PC-3 (cell line): ENCODE measurements at regions not wholly inside any gene's neighbourhood (a gene's known extent, or its start where the extent isn't known, plus 50 kb on each side); places are given as distances from the start of the nearest gene placed in this dataset.

ENCODE experiments used
- ATAC-seq: fragments of 200-7000 bp; cut with Tn5 transposase; 2 replicates; pipeline ENCODE4 v1.9.1; 2020; ENCODE audit warnings: mild to moderate bottlenecking, moderate library complexity
- BruUV-seq: library from RNA; stranded (reverse); fragments of 400-500 nt; replicated peaks from 2 replicates; lab custom pipeline; 2021; lab: Mats Ljungman, UMichigan
- CTCF ChIA-PET: fragments of 300-600 bp; sonication (Branson Sonifier 250); formaldehyde crosslinking; loops from one replicate; lab custom pipeline; 2022; ENCODE audit warnings: antibody characterized with exemption; lab: Charles Lee
- POLR2A ChIA-PET: fragments of 300-600 bp; sonication (Branson Sonifier 250); formaldehyde crosslinking; loops from one replicate; lab custom pipeline; 2022; ENCODE audit warnings: antibody characterized with exemption; ENCODE audit not compliant: unreplicated experiment; lab: Charles Lee
- DNase-seq: peaks from one replicate; pipeline ENCODE4 v3.0.0-alpha.2; 2015
- H2AFZ ChIP-seq: fragments of 300-600 bp; sonication (generic); 2 replicates; pipeline ENCODE4 v1.6.0; 2016; ENCODE audit warnings: antibody characterized with exemption, low read length
- H3F3A ChIP-seq: fragments of 300-600 bp; sonication (generic); one replicate; pipeline ENCODE4 v1.6.0; 2017; ENCODE audit warnings: antibody characterized with exemption, low read length, control low read depth, mild to moderate bottlenecking; ENCODE audit not compliant: unreplicated experiment
- H3K27ac ChIP-seq: fragments of 300-600 bp; sonication (generic); 2 replicates; pipeline ENCODE4 v1.5.1; 2016; ENCODE audit warnings: mild to moderate bottlenecking, low read length
- H3K27me3 ChIP-seq: fragments of 300-600 bp; sonication (generic); 2 replicates; pipeline ENCODE4 v1.6.1; 2016; ENCODE audit warnings: low read length, mixed read lengths
- H3K36me3 ChIP-seq: fragments of 300-600 bp; sonication (generic); 2 replicates; pipeline ENCODE4 v1.6.1; 2016; ENCODE audit warnings: low read depth, mixed run types, low read length, mixed read lengths
- H3K4me1 ChIP-seq: fragments of 300-600 bp; sonication (generic); 2 replicates; pipeline ENCODE4 v1.5.1; 2016; ENCODE audit warnings: low read length; ENCODE audit not compliant: insufficient read depth
- H3K4me2 ChIP-seq: fragments of 300-600 bp; sonication (generic); 2 replicates; pipeline ENCODE4 v1.6.0; 2016; ENCODE audit warnings: low read length
- H3K4me3 ChIP-seq: fragments of 300-600 bp; sonication (generic); 2 replicates; pipeline ENCODE4 v1.5.1; 2016; ENCODE audit warnings: mild to moderate bottlenecking, low read length, mixed read lengths
- H3K79me2 ChIP-seq: fragments of 300-600 bp; sonication (generic); 2 replicates; pipeline ENCODE4 v1.6.1; 2017; ENCODE audit warnings: low read length, mixed read lengths
- H3K9ac ChIP-seq: fragments of 300-600 bp; sonication (generic); 2 replicates; pipeline ENCODE4 v1.6.0; 2016; ENCODE audit warnings: mild to moderate bottlenecking, low read length
- H3K9me2 ChIP-seq: fragments of 300-600 bp; sonication (generic); replicated peaks from 2 replicates; pipeline ENCODE4 v1.6.1; 2016; ENCODE audit warnings: mixed run types, low read length, mixed read lengths
- H3K9me3 ChIP-seq: fragments of 300-600 bp; sonication (generic); 2 replicates; pipeline ENCODE4 v1.6.1; 2016; ENCODE audit warnings: low read length, mixed read lengths
- H4K20me1 ChIP-seq: fragments of 300-600 bp; sonication (generic); 2 replicates; pipeline ENCODE4 v1.6.1; 2016; ENCODE audit warnings: low read length, mixed read lengths
- CTCF ChIP-seq: fragments of 300-600 bp; sonication (generic); conservative IDR thresholded peaks from 2 replicates; pipeline ENCODE4 v1.5.1; 2017; ENCODE audit warnings: antibody characterized with exemption, low read depth, mild to moderate bottlenecking, low read length
- EZH2 ChIP-seq: fragments of 300-600 bp; sonication (generic); IDR thresholded peaks from one replicate; pipeline ENCODE4 v1.6.1; 2017; ENCODE audit warnings: antibody characterized with exemption, mild to moderate bottlenecking, low read length; ENCODE audit not compliant: unreplicated experiment
- EZH2phosphoT487 ChIP-seq: fragments of 300-600 bp; sonication (generic); IDR thresholded peaks from 2 replicates; pipeline ENCODE4 v1.6.1; 2018; ENCODE audit warnings: mild to moderate bottlenecking, antibody characterized with exemption, low read length, borderline replicate concordance
- intact Hi-C: fragments of 100-400 bp; cut with micrococcal nuclease; formaldehyde crosslinking; loops from 2 replicates; pipeline ENCODE4 v1.9.0; 2023

- CTCF ChIA-PET: no interaction called here
- Histone ChIP-seq H2AFZ (no peak overlapping the region), H3K9me2 (no peaks in the 10 kb centered on the region), H4K20me1 (no peaks in the 10 kb centered on the region), H3K9ac (no peak overlapping the region), H3F3A (no peaks in the 10 kb centered on the region), H3K9me3 (no peaks in the 10 kb centered on the region), H3K27ac (no peak overlapping the region), H3K4me3 (no peak overlapping the region), H3K79me2 (no peaks in the 10 kb centered on the region), H3K4me2 (no peak overlapping the region), H3K36me3 (no peaks in the 10 kb centered on the region), H3K4me1 (peaks cover 7% of the 10 kb centered on the region; the same call in 1 of the 2 replicates), H3K27me3 (peaks cover 22% of the 10 kb centered on the region)
- no peak for TF ChIP-seq CTCF
- ATAC-seq: no peak
- DNase-seq: no peak
- intact Hi-C loops: no loop called here
- POLR2A ChIA-PET: no interaction called here
- BruUV-seq: no TSS peak
Observed at GRCh38 chr18:10234912-10235660, 219.3 kb upstream of the APCDD1 start.

GRCh38 chr18:10235661-10235952 is 218.8 kb upstream of the APCDD1 start:
- no peak for ATAC-seq
- no peaks in the 10 kb centered on the region for H3K36me3 ChIP-seq
- H3K27me3 ChIP-seq: peaks cover 26% of the 10 kb centered on the region
- H3K4me2 ChIP-seq: no peak overlapping the region
- POLR2A ChIA-PET: no interaction called here
- intact Hi-C loops: no loop called here
- TF ChIP-seq EZH2phosphoT487: no peak
- no peak for TF ChIP-seq EZH2
- TF ChIP-seq CTCF: no peak
- H3K27ac ChIP-seq: no peak overlapping the region
- H3K9ac ChIP-seq: no peak overlapping the region
- no peak overlapping the region for H3K4me3 ChIP-seq
- H4K20me1 ChIP-seq: no peaks in the 10 kb centered on the region
- no peaks in the 10 kb centered on the region for H3F3A ChIP-seq
- H2AFZ ChIP-seq: no peak overlapping the region
- H3K9me2 ChIP-seq: no peaks in the 10 kb centered on the region
- peak; percentile 41 for DNase-seq
- peaks cover 7% of the 10 kb centered on the region; the same call in 1 of the 2 replicates for H3K4me1 ChIP-seq
- CTCF ChIA-PET: no interaction called here
- H3K9me3 ChIP-seq: no peaks in the 10 kb centered on the region
- H3K79me2 ChIP-seq: no peaks in the 10 kb centered on the region
- no TSS peak for BruUV-seq

DNA sequence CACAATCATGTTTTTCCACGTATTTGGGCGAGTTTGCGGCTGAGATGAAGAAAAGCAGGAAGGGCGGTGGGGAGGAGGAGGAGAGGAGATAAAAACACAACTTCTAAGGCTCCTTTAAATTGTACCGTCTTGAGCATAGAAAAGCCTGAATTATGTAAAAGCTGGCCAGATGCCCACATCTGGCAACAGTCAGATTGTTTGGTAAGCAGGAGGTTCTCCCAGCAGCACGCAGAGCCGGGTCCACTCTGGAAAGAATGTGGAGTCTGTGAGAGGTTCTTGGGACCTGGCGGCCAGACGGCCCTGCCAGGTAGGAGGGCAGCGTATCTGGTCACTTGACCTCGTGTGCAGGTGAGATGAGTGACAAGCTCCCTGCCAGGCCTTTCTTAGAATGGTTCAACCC is 215.3 kb upstream of the APCDD1 start:
- Histone ChIP-seq H3K79me2 (no peaks in the 10 kb centered on the region), H3K9me3 (no peaks in the 10 kb centered on the region), H3K27me3 (peaks cover 60% of the 10 kb centered on the region), H3K27ac (no peak overlapping the region), H3K4me3 (no peak overlapping the region), H3K9me2 (no peaks in the 10 kb centered on the region), H3K9ac (no peak overlapping the region), H3K4me2 (no peak overlapping the region), H3K36me3 (no peaks in the 10 kb centered on the region), H4K20me1 (no peaks in the 10 kb centered on the region), H3K4me1 (peaks cover 7% of the 10 kb centered on the region; the same call in 1 of the 2 replicates), H3F3A (no peaks in the 10 kb centered on the region), H2AFZ (no peak overlapping the region)
- ChIA-PET POLR2A (no interaction called here), CTCF (no interaction called here)
- DNase-seq (no peak), ATAC-seq (no peak)
- no peak for TF ChIP-seq EZH2phosphoT487
- TF ChIP-seq CTCF: no peak
- TF ChIP-seq EZH2: no peak
- BruUV-seq: no TSS peak
- intact Hi-C loops: no loop called here
